Lower lobe of right lung (tissue), 2 donors: ENCODE measurements at regions not wholly inside any gene's neighbourhood (a gene's known extent, or its start where the extent isn't known, plus 50 kb on each side); places are given as distances from the start of the nearest gene placed in this dataset.

ENCODE experiments used
- ATAC-seq, 2 donors: fragments of 200-7000 bp; cut with Tn5 transposase; one replicate each; pipeline ENCODE4 v1.9.1; 2020 to 2022; ENCODE audit warnings: mild to moderate bottlenecking in 2 of 2, moderate library complexity in 2 of 2
- DNase-seq: peaks from one replicate; pipeline ENCODE4 v3.0.0-alpha.2; 2020
- H3K27ac ChIP-seq: fragments of 200-600 bp; one replicate; pipeline ENCODE4 v1.8.0; 2022
- H3K27me3 ChIP-seq: fragments of 200-600 bp; one replicate; pipeline ENCODE4 v1.8.0; 2022; ENCODE audit warnings: low read depth
- H3K36me3 ChIP-seq: fragments of 200-600 bp; one replicate; pipeline ENCODE4 v1.8.0; 2022; ENCODE audit warnings: mild to moderate bottlenecking
- H3K4me1 ChIP-seq: fragments of 200-600 bp; one replicate; pipeline ENCODE4 v1.8.0; 2022
- H3K4me3 ChIP-seq: fragments of 200-600 bp; one replicate; pipeline ENCODE4 v1.8.0; 2022; ENCODE audit warnings: mild to moderate bottlenecking
- H3K9me3 ChIP-seq: fragments of 200-600 bp; one replicate; pipeline ENCODE4 v1.8.0; 2022
- intact Hi-C: fragments of 100-400 bp; cut with DNase I; formaldehyde crosslinking; loops from one replicate; pipeline ENCODE4 v1.11.0; 2022
- TF ChIP-seq, protein P1 (sequence below): fragments of 200-600 bp; IDR thresholded peaks from one replicate; pipeline ENCODE4 v1.8.0; 2022; ENCODE audit warnings: antibody characterized with exemption, mild to moderate bottlenecking
- donor health status: DM: no; HTN: yes; CAD: no; lungs with severe emphysema.

GRCh38 chr9:88680505-88681160 is 145.7 kb downstream of the NXNL2 start:
- intact Hi-C loops: no loop called here
- TF ChIP-seq, protein P1, sequence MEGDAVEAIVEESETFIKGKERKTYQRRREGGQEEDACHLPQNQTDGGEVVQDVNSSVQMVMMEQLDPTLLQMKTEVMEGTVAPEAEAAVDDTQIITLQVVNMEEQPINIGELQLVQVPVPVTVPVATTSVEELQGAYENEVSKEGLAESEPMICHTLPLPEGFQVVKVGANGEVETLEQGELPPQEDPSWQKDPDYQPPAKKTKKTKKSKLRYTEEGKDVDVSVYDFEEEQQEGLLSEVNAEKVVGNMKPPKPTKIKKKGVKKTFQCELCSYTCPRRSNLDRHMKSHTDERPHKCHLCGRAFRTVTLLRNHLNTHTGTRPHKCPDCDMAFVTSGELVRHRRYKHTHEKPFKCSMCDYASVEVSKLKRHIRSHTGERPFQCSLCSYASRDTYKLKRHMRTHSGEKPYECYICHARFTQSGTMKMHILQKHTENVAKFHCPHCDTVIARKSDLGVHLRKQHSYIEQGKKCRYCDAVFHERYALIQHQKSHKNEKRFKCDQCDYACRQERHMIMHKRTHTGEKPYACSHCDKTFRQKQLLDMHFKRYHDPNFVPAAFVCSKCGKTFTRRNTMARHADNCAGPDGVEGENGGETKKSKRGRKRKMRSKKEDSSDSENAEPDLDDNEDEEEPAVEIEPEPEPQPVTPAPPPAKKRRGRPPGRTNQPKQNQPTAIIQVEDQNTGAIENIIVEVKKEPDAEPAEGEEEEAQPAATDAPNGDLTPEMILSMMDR: no peak

GRCh38 chr9:88681434-88681833 is 146.5 kb downstream of the NXNL2 start:
- ATAC-seq (no peak), DNase-seq (no peak)
- no peaks in the 10 kb centered on the region for H3K4me1 ChIP-seq
- H3K27me3 ChIP-seq: no peaks in the 10 kb centered on the region
- no peaks in the 10 kb centered on the region for H3K36me3 ChIP-seq
- no peaks in the 10 kb centered on the region for H3K9me3 ChIP-seq
- intact Hi-C loops: no loop called here
- TF ChIP-seq, protein P1: no peak
- H3K27ac ChIP-seq: no peak overlapping the region
- H3K4me3 ChIP-seq: no peak overlapping the region

More at GRCh38 chr9:88680505-88681160, 145.7 kb downstream of the NXNL2 start:
- ATAC-seq (no peak), DNase-seq (no peak)
- Histone ChIP-seq H3K4me1 (no peaks in the 10 kb centered on the region), H3K27me3 (no peaks in the 10 kb centered on the region), H3K9me3 (no peaks in the 10 kb centered on the region), H3K27ac (no peak overlapping the region), H3K36me3 (no peaks in the 10 kb centered on the region), H3K4me3 (no peak overlapping the region)

DNA sequence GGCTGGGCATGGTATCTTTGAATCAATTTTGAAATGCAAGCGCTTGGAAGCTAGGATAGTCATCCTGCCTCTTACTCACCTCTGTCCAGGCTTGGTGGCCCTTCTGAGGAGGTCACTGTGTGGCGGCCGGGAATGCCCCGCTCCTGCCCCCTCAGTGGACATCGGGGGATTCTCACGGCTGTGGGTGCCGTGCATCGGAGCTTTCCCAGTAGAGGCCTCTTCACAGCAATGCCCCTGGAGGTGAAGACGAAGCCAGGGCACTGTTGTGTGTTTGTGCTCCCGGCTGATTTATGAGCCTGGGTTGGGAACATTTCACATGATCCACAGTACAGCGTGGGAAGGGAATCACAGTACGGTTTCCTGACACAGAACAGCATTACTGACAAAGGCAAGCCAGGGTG is 147.5 kb downstream of the NXNL2 start:
- no peak overlapping the region for H3K4me3 ChIP-seq
- no peak overlapping the region for H3K27ac ChIP-seq
- TF ChIP-seq, protein P1: no peak
- no peaks in the 10 kb centered on the region for H3K4me1 ChIP-seq
- H3K36me3 ChIP-seq: no peaks in the 10 kb centered on the region
- ATAC-seq (no peak), DNase-seq (no peak)
- no peaks in the 10 kb centered on the region for H3K9me3 ChIP-seq
- intact Hi-C loops: no loop called here
- no peaks in the 10 kb centered on the region for H3K27me3 ChIP-seq

GRCh38 chr9:88684046-88684445 is 149.1 kb downstream of the NXNL2 start:
- DNase-seq (no peak), ATAC-seq (no peak)
- H3K27me3 ChIP-seq: no peaks in the 10 kb centered on the region
- intact Hi-C loops: no loop called here
- H3K36me3 ChIP-seq: no peaks in the 10 kb centered on the region
- no peaks in the 10 kb centered on the region for H3K9me3 ChIP-seq
- H3K4me3 ChIP-seq: no peak overlapping the region
- TF ChIP-seq, protein P1: no peak
- H3K4me1 ChIP-seq: no peaks in the 10 kb centered on the region
- no peak overlapping the region for H3K27ac ChIP-seq

DNA sequence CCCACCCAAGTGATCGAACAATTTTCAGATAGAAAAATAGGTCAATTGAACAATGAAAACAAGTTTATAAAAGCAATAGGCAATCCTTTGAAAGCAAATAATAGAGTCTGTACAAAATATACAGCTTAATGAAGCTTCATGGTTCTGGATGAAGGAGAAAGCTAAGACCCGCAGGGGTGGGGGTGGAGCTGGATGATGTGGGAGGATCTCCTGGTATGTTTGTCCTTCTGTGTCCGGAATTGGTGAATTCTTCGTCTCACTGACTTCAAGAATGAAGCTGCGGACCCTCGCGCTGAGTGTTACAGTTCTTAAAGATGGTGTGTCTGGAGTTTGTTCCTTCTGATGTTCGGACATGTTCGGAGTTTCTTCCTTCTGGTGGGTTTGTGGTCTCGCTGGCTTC is 149.9 kb downstream of the NXNL2 start:
- Histone ChIP-seq H3K36me3 (no peaks in the 10 kb centered on the region), H3K27ac (no peak overlapping the region), H3K27me3 (no peaks in the 10 kb centered on the region), H3K4me1 (no peaks in the 10 kb centered on the region), H3K4me3 (no peak overlapping the region), H3K9me3 (no peaks in the 10 kb centered on the region)
- TF ChIP-seq, protein P1: no peak
- intact Hi-C loops: no loop called here
- no peak for DNase-seq
- no peak for ATAC-seq
